Tibial nerve (tissue), 4 donors: ENCODE measurements at regions not wholly inside any gene's neighbourhood (a gene's known extent, or its start where the extent isn't known, plus 50 kb on each side); places are given as distances from the start of the nearest gene placed in this dataset.

Experiments
- EP300 ChIP-seq, 2 donors: sonication (generic); formaldehyde crosslinking; IDR thresholded peaks; one replicate each; pipeline ENCODE4 v1.6.1; 2017; ENCODE audit warnings: antibody characterized with exemption in 2 of 2, mild to moderate bottlenecking in 1 of 2
- TF ChIP-seq, protein P1 (sequence below), 5 experiments: fragments of 200-600 bp in 3 of 5; fragments of 450-650 bp in 2 of 5; sonication (generic) in 3 of 5; IDR thresholded peaks; one replicate each; pipeline ENCODE4 v1.5.1; 2016 to 2019; ENCODE audit warnings: antibody characterized with exemption in 5 of 5, mild to moderate bottlenecking in 3 of 5, moderate library complexity in 2 of 5

GRCh38 chr9:108259917-108260675, 595.7 kb downstream of the ACTL7B start:
- TF ChIP-seq, protein P1, sequence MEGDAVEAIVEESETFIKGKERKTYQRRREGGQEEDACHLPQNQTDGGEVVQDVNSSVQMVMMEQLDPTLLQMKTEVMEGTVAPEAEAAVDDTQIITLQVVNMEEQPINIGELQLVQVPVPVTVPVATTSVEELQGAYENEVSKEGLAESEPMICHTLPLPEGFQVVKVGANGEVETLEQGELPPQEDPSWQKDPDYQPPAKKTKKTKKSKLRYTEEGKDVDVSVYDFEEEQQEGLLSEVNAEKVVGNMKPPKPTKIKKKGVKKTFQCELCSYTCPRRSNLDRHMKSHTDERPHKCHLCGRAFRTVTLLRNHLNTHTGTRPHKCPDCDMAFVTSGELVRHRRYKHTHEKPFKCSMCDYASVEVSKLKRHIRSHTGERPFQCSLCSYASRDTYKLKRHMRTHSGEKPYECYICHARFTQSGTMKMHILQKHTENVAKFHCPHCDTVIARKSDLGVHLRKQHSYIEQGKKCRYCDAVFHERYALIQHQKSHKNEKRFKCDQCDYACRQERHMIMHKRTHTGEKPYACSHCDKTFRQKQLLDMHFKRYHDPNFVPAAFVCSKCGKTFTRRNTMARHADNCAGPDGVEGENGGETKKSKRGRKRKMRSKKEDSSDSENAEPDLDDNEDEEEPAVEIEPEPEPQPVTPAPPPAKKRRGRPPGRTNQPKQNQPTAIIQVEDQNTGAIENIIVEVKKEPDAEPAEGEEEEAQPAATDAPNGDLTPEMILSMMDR (IDR thresholded peaks at IDR 0.05) = no peak
- no peak for TF ChIP-seq EP300 (IDR thresholded peaks at IDR 0.05)
